NCI-H82 (cell line): ENCODE measurements at regions not wholly inside any gene's neighbourhood (a gene's known extent, or its start where the extent isn't known, plus 50 kb on each side); places are given as distances from the start of the nearest gene placed in this dataset.
A peak's percentile ranks its signal among the peaks of the same experiment; 100 is the strongest.

ENCODE experiments used
- DNase-seq: peaks from one replicate; lab custom pipeline; 2025; lab: John Stamatoyannopoulos, UW

DNA sequence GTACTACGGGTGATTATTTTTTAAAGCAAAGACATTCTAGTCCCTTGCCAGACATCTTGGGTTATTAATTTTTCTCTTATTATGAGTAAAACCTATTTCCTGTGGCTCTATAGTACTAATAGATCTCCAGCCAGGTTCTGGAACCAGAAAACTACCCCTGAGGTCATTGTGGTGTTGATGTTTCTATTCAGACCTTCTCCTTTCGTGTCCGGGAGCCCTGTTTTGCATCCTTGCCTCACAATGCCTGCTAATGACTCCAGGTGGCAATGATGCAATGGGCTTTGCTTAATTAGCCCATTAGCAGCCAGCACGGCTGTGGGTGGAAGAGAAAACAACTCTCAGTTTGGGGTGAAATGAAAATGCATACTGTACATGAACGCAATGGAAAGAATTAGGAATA, 62.9 kb upstream of the ARG1 start:
- DNase-seq: peak; percentile 72

DNA sequence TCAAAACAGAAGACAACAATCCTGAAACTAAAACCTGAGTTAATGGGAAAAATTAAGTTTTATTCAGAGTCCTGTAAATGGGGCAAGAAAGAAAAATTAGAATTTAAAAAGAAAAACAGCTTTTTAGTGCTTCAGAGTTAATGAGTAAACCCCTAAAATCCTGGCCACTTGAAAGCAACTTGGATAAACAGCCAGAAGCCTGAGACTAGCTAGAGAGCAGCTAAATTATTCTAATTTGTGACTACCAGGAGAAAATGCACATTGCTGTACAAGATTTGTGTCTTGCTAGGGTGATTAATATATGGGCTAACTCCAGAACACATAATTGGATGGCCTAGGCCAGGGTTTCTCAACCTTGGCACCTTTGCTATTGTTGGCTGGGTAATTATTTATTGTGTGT, 62.4 kb upstream of the ARG1 start:
- DNase-seq: no peak

DNA sequence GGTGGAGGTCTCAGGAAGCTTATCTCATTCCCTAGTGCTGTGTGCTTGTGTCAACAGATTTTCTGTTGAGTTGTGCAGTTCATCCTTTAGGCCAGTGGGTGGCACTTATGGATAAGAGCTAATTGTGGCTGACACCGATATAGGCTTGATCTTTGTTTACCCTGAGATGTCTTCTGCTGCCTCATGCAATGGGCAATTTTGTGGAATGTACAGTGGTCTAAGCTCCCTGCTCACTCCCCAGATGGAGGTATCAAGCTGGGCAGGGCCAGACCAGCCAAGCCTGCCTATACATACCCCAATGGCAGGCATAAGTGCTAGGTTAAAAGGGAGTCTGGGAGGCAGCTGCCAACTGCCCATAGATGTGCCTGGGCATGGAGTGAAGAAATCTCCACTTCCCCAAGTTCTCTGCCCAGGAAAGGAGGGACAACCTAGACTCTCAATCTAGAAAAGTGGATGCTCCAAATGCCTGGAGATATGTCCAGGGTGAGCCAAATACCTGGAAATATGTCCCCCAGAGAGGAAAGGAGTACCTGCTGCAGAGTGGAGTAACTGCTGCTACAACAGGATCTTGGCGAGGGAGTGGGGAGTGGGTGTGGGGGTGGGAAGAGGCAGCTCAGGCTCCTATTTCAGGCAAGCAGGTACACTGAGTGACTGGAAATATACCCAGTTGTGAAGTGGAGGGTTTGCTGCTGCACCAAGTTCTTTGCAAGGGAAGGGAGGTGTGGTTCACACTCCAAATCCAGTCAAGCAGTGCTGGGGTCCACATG, 53.2 kb upstream of the ARG1 start:
- peak; percentile 82 for DNase-seq
